OCI-LY1 (cell line): ENCODE measurements at regions not wholly inside any gene's neighbourhood (a gene's known extent, or its start where the extent isn't known, plus 50 kb on each side); places are given as distances from the start of the nearest gene placed in this dataset.

ENCODE experiments used
- H2AFZ ChIP-seq: fragments of 200-600 bp; sonication (generic), shearing (Covaris generic); 2 replicates; pipeline ENCODE4 v1.6.0; 2014; ENCODE audit warnings: antibody characterized with exemption, mild to moderate bottlenecking, low read length
- H3F3A ChIP-seq: fragments of 200-600 bp; sonication (generic), shearing (Covaris generic); 2 replicates; pipeline ENCODE4 v1.6.0; 2014; ENCODE audit warnings: mild to moderate bottlenecking, antibody characterized with exemption, low read length, moderate library complexity; ENCODE audit not compliant: insufficient read depth
- H3K27ac ChIP-seq: fragments of 200-600 bp; sonication (generic); 2 replicates; pipeline ENCODE4 v1.5.1; 2014; ENCODE audit warnings: low read length, mixed run types, mild to moderate bottlenecking, low read depth; ENCODE audit not compliant: poor library complexity, severe bottlenecking
- H3K27me3 ChIP-seq: fragments of 200-600 bp; sonication (generic); 2 replicates; pipeline ENCODE4 v1.6.0; 2014; ENCODE audit warnings: antibody characterized with exemption, mild to moderate bottlenecking, low read length, moderate library complexity; ENCODE audit not compliant: insufficient read depth
- H3K36me3 ChIP-seq: fragments of 200-600 bp; sonication (generic); 2 replicates; pipeline ENCODE4 v1.6.1; 2014; ENCODE audit warnings: mild to moderate bottlenecking, antibody characterized with exemption, low read length, moderate library complexity, mixed read lengths; ENCODE audit not compliant: insufficient read depth
- H3K4me1 ChIP-seq: fragments of 200-600 bp; sonication (generic); 2 replicates; pipeline ENCODE4 v1.5.1; 2014; ENCODE audit warnings: mild to moderate bottlenecking, low read length, moderate library complexity; ENCODE audit not compliant: insufficient read depth, severe bottlenecking
- H3K4me2 ChIP-seq: fragments of 200-600 bp; sonication (generic), shearing (Covaris generic); 2 replicates; pipeline ENCODE4 v1.6.1; 2014; ENCODE audit warnings: low read length
- H3K4me3 ChIP-seq: fragments of 200-600 bp; sonication (generic); 2 replicates; pipeline ENCODE4 v1.5.1; 2014; ENCODE audit warnings: low read length, low read depth, mild to moderate bottlenecking, mixed read lengths; ENCODE audit not compliant: poor library complexity, severe bottlenecking
- H3K79me2 ChIP-seq: fragments of 200-600 bp; shearing (Covaris generic); 2 replicates; pipeline ENCODE4 v1.6.1; 2016; ENCODE audit warnings: mixed run types, low read length, mixed read lengths; ENCODE audit not compliant: insufficient read depth
- H3K9ac ChIP-seq: fragments of 200-600 bp; sonication (generic), shearing (Covaris generic); 2 replicates; pipeline ENCODE4 v1.6.1; 2014; ENCODE audit warnings: mild to moderate bottlenecking, low read length, mixed read lengths
- H3K9me2 ChIP-seq: fragments of 200-600 bp; sonication (generic), shearing (Covaris generic); 2 replicates; pipeline ENCODE4 v1.6.1; 2014; ENCODE audit warnings: low read depth, mild to moderate bottlenecking, low read length, mixed read lengths
- H3K9me3 ChIP-seq: fragments of 200-600 bp; shearing (Covaris generic); 2 replicates; pipeline ENCODE4 v1.6.1; 2014; ENCODE audit warnings: low read length, mixed read lengths
- H4K20me1 ChIP-seq: fragments of 200-600 bp; sonication (generic), shearing (Covaris generic); 2 replicates; pipeline ENCODE4 v1.6.0; 2016; ENCODE audit warnings: mild to moderate bottlenecking, low read length; ENCODE audit not compliant: insufficient read depth
- EZH2 ChIP-seq: fragments of 200-600 bp; sonication (generic), shearing (Covaris generic); IDR thresholded peaks from 2 replicates; pipeline ENCODE4 v1.8.0; 2017; ENCODE audit warnings: borderline replicate concordance, mixed run types, mild to moderate bottlenecking, antibody characterized with exemption, low read length, moderate library complexity, mixed read lengths
- TF ChIP-seq, protein P1 (sequence below): fragments of 200-600 bp; sonication (generic), shearing (Covaris generic); IDR thresholded peaks from 2 replicates; pipeline ENCODE4 v1.5.1; 2017; ENCODE audit warnings: mild to moderate bottlenecking, antibody characterized with exemption, low read length, moderate library complexity, mixed read lengths

DNA sequence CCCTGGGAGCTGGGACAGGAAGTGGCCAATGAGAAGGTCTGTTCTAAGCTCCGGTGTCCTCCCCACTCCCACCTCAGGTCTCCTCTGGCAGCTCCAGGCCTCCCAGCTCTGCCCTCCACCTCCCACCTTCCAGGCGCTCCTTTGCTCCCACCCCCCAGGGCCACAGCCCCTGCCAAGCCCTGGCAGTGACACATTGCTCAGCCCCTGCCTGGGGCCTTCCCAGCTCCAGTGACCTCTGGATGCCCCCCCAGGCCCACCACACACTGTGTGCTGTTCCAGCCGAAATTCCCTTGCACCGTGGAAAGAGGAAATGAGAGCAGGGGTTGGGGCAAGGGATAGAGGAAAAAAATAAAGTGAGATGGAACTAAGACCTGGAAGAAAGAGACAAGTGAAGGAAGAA lies 289.6 kb downstream of the CYP26B1 start:
- Histone ChIP-seq H3K79me2 (no peaks in the 10 kb centered on the region), H3K27me3 (no peaks in the 10 kb centered on the region; the same call in 1 of the 2 replicates), H3K9ac (no peak overlapping the region), H3K36me3 (no peaks in the 10 kb centered on the region), H3K4me3 (no peak overlapping the region), H3F3A (no peaks in the 10 kb centered on the region), H3K9me2 (no peaks in the 10 kb centered on the region), H2AFZ (no peak overlapping the region), H3K4me1 (no peaks in the 10 kb centered on the region), H3K9me3 (no peaks in the 10 kb centered on the region), H3K4me2 (no peak overlapping the region), H3K27ac (no peak overlapping the region), H4K20me1 (no peaks in the 10 kb centered on the region)
- TF ChIP-seq, protein P1, sequence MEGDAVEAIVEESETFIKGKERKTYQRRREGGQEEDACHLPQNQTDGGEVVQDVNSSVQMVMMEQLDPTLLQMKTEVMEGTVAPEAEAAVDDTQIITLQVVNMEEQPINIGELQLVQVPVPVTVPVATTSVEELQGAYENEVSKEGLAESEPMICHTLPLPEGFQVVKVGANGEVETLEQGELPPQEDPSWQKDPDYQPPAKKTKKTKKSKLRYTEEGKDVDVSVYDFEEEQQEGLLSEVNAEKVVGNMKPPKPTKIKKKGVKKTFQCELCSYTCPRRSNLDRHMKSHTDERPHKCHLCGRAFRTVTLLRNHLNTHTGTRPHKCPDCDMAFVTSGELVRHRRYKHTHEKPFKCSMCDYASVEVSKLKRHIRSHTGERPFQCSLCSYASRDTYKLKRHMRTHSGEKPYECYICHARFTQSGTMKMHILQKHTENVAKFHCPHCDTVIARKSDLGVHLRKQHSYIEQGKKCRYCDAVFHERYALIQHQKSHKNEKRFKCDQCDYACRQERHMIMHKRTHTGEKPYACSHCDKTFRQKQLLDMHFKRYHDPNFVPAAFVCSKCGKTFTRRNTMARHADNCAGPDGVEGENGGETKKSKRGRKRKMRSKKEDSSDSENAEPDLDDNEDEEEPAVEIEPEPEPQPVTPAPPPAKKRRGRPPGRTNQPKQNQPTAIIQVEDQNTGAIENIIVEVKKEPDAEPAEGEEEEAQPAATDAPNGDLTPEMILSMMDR = no peak
- TF ChIP-seq EZH2 = no peak

DNA sequence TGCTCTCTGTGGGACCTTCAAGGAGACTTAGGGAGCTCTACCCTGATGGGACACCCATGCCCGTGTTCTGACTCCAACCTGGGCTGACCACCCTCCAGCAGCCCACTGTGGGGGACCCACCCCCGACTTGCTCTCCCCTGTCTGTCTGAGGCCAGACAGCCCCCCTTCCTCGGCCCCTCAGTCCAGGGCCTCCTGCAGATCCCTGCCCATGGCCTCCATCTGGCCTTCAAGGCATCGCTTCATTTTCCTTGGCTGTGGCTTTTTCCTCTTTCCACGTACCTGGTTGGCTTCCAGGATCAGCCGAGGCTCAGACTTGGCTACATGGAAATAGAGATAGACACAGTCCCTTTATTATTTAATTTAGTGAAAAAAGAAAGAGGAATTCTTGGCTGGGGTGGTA lies 290.0 kb downstream of the CYP26B1 start:
- Histone ChIP-seq H3K9me2 (no peaks in the 10 kb centered on the region), H3F3A (no peaks in the 10 kb centered on the region), H2AFZ (no peak overlapping the region), H3K4me3 (no peak overlapping the region), H3K4me1 (no peaks in the 10 kb centered on the region), H3K4me2 (no peak overlapping the region), H3K9me3 (no peaks in the 10 kb centered on the region), H3K27me3 (no peaks in the 10 kb centered on the region; the same call in 1 of the 2 replicates), H3K27ac (no peak overlapping the region), H4K20me1 (no peaks in the 10 kb centered on the region), H3K79me2 (no peaks in the 10 kb centered on the region), H3K36me3 (no peaks in the 10 kb centered on the region), H3K9ac (no peak overlapping the region)
- TF ChIP-seq EZH2 = no peak
- TF ChIP-seq, protein P1 = no peak

DNA sequence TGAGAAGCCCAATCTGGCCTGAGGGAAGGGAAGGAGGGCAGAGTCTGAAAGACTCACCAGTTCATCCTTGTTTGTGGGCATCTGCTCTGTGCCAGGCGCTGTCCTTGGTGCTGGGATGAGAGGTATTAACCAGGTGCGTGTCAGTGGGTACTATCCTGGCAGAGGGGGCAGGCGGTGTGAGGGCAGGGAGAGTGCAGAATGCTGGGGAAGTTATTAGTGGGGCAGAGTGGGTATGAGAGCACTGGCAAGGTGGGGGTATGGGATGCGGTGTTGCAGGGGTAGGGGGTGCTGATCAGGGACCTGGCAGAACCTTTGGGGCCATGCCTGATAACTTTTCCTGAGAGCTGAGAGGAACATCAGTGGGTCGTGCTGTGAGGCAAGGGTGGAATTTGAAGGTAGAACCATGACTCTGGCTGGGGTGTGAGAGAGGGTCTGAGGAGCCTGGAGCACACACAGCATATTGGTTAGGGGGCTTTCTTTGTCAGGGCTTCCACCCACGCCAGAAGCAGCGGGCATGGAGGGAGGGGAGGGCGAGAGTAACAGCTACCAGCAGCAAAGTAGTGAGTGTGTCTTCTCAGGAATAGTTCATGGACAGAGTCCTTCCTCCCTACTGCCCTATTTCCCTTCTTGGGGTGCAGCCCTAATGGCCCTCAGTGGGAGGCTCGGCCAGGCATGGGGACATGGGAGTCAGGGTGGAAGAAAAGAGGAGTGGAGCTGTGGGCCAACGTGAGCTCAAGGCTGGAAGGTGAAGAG lies 290.7 kb downstream of the CYP26B1 start:
- no peak overlapping the region for H3K9ac ChIP-seq
- no peak overlapping the region for H3K4me3 ChIP-seq
- no peaks in the 10 kb centered on the region for H3K4me1 ChIP-seq
- H4K20me1 ChIP-seq = no peaks in the 10 kb centered on the region
- no peak overlapping the region for H3K27ac ChIP-seq
- no peak overlapping the region for H3K4me2 ChIP-seq
- H3K79me2 ChIP-seq = no peaks in the 10 kb centered on the region
- H3K36me3 ChIP-seq = no peaks in the 10 kb centered on the region
- H3F3A ChIP-seq = no peaks in the 10 kb centered on the region
- H3K9me2 ChIP-seq = no peaks in the 10 kb centered on the region
- no peak overlapping the region for H2AFZ ChIP-seq
- TF ChIP-seq, protein P1 = no peak
- H3K27me3 ChIP-seq = no peaks in the 10 kb centered on the region; the same call in 1 of the 2 replicates
- H3K9me3 ChIP-seq = no peaks in the 10 kb centered on the region
